ENCODE measurements at regions not wholly inside any gene's neighbourhood (a gene's known extent, or its start where the extent isn't known, plus 50 kb on each side); places are given as distances from the start of the nearest gene placed in this dataset.

DNA sequence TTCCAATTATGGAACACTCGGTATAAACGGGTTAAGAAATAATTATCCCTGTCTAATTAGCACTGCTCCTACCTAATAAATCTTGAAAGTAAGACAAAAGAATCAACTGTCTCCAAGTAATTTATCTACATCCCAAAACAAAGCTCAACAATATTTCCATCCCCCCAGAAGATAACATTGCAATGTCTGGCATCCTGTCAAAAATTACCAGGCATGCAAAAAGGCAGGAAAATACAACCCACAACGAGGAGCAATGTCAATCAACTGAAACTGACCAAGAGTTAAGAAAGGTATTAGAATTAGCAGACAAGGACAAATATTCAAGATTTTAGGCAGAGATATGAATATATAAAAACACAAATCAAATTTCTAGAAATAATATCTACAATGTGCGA lies 84.5 kb upstream of the SVIL start:
- ATAC-seq (ENCODE audit: low FRiP score) (no peak), DNase-seq (ENCODE audit: low spot score) (no peak)
- TF ChIP-seq, protein P1, sequence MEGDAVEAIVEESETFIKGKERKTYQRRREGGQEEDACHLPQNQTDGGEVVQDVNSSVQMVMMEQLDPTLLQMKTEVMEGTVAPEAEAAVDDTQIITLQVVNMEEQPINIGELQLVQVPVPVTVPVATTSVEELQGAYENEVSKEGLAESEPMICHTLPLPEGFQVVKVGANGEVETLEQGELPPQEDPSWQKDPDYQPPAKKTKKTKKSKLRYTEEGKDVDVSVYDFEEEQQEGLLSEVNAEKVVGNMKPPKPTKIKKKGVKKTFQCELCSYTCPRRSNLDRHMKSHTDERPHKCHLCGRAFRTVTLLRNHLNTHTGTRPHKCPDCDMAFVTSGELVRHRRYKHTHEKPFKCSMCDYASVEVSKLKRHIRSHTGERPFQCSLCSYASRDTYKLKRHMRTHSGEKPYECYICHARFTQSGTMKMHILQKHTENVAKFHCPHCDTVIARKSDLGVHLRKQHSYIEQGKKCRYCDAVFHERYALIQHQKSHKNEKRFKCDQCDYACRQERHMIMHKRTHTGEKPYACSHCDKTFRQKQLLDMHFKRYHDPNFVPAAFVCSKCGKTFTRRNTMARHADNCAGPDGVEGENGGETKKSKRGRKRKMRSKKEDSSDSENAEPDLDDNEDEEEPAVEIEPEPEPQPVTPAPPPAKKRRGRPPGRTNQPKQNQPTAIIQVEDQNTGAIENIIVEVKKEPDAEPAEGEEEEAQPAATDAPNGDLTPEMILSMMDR (IDR thresholded peaks at IDR 0.05), result no peak

DNA sequence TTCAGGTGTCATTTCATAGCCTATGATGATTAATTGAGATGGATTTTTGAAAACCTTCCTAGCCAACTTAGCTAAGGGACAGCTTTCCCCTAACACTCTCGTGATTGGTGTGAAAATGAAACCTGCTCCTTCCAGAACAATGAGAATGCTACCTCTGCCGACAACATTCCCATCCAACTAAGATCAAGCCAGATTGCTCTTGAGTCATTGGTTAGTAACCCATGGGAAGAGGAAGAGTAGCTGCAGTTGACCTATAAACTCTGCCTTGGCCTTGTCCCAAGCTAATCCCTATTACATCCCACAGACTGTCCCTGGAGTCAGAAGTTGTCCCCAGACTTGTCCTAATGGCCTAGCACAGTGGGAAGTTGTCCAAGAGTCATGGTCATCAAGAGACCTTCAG lies 80.5 kb upstream of the SVIL start:
- TF ChIP-seq, protein P1 (IDR thresholded peaks at IDR 0.05), result no peak
- DNase-seq (ENCODE audit: low spot score), result no peak
- ATAC-seq (ENCODE audit: low FRiP score), result no peak

DNA sequence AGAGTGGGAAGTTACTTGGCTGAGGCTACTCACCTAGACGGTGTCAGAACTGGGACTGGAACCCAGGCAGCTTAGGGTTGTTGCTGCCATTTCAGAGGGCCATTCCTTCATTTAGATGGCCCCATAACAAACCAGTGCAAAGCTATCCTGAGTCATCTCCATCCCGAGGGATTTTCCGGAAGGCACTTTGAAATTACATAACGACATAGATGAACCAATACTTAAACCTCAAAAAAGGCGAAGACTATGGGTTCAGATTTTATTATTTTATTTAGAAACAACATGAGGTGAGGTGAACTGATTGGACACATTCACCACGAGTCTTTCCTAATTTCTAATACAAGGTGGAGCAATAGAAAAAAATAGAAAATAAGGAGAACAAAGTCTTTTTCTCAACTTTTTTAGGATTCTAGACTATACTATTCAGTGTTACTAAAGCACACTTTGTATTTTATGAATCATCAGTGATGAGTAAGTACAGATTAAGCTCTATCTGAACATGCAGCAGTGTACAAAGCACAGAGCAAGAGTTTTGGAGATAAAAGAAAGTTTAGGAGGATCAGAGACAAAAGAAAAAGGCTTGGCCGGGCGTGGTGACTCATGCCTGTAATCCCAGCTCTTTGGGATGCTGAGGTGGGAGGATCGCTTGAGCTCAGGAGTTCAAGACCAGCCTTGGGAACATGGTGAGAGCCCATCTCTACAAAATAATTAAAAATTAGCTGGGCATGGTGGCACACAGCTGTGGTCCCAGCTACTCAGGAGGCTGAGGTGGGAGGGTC lies 79.5 kb upstream of the SVIL start:
- TF ChIP-seq, protein P1 (IDR thresholded peaks at IDR 0.05), result no peak
- DNase-seq (ENCODE audit: low spot score) (no peak), ATAC-seq (ENCODE audit: low FRiP score) (no peak)

DNA sequence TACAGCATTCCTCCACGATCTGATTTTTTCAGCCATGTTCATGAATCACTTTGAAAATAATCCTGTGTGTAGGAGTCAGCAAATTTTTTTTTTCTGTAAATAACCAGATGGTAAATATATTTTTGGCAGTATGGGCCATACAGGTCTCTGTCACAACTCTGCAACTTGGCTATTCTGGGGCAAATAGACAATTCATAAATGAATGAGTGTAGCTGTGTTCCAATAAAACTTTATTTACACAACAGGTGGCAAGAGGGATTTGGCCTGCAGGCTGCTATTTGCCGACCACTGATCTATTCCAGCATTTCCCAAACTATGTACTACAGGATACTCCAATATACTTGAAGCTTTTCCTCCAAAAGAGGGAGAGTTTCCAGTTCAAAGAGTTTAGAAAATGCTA lies 78.7 kb upstream of the SVIL start:
- ATAC-seq (ENCODE audit: low FRiP score), result no peak
- TF ChIP-seq, protein P1 (IDR thresholded peaks at IDR 0.05), result no peak
- no peak for DNase-seq (ENCODE audit: low spot score)

DNA sequence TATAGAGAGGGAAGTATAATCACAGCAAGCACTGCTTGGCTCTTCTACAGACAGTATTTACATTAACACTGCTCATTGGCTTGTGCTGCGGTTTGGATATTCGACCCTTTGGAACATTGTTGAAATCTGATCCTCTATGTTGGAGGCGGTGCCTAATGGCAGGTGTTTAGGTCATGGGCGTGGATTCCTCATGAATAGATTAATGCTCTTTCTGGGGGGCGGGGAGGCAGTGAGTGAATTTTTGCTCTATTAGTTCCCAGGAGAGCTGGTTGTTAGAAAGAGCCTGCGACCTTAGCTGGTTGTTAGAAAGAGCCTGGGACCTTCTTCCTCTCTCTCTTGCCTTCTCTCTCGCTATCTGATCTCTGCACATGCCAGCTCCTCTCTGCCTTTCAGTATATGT lies 77.3 kb upstream of the SVIL start:
- ATAC-seq (ENCODE audit: low FRiP score) (no peak), DNase-seq (ENCODE audit: low spot score) (no peak)
- TF ChIP-seq, protein P1 (IDR thresholded peaks at IDR 0.05), result no peak

DNA sequence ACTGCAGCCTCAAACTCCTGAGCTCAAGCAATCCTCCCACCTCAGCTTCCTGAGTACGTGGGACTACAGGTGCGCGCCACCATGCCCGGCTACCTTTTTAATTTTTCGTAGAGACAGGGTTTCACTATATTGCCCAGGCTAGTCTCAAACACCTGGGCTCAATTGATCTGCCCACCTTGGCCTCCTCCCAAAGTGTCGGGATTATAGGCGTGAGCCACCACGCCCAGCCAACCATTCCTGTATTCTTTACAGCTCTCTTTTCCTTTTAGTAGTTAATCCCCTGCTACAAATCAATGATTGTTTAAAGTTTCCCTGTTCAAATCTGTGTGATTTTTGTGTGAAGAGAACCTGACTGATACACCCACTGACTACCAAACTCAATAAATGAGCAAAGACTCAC lies 75.4 kb upstream of the SVIL start:
- DNase-seq (ENCODE audit: low spot score) (no peak), ATAC-seq (ENCODE audit: low FRiP score) (no peak)

More for the DNA sequence above, 75.4 kb upstream of the SVIL start:
- TF ChIP-seq, protein P1 (IDR thresholded peaks at IDR 0.05), result no peak
